Transverse colon (tissue), 4 donors: ENCODE measurements at regions not wholly inside any gene's neighbourhood (a gene's known extent, or its start where the extent isn't known, plus 50 kb on each side); places are given as distances from the start of the nearest gene placed in this dataset.

ENCODE experiments used
- DNase-seq: peaks from one replicate; pipeline ENCODE4 v3.0.0-alpha.2; 2019
- H3K27ac ChIP-seq, 4 donors: fragments of 200-600 bp; sonication (generic); 2 replicates each; pipeline ENCODE4 v1.5.1; 2016 to 2018; ENCODE audit warnings: inconsistent platforms in 4 of 4
- H3K27me3 ChIP-seq: fragments of 200-600 bp; sonication (generic); 2 replicates; pipeline ENCODE4 v1.5.1; 2017; ENCODE audit warnings: inconsistent platforms
- H3K36me3 ChIP-seq, 4 donors: fragments of 200-600 bp; sonication (generic); 2 replicates each; pipeline ENCODE4 v1.5.1; 2017 to 2019; ENCODE audit warnings: inconsistent platforms in 4 of 4
- H3K4me1 ChIP-seq, 4 donors: fragments of 200-600 bp; sonication (generic); 2 replicates each; pipeline ENCODE4 v1.5.1; 2017 to 2020; ENCODE audit warnings: inconsistent platforms in 4 of 4
- H3K4me3 ChIP-seq, 4 donors: fragments of 200-600 bp; sonication (generic); 1 replicate in 1 of 4; 2 replicates in 3 of 4; pipeline versions ENCODE4 v1.5.1 to v1.6.1; 2017 to 2019; ENCODE audit warnings: inconsistent platforms in 4 of 4
- H3K9me3 ChIP-seq, 2 donors: fragments of 200-600 bp; sonication (generic); 2 replicates each; pipeline ENCODE4 v1.5.1; 2017 to 2019; ENCODE audit warnings: inconsistent platforms in 2 of 2
- CTCF ChIP-seq, 5 experiments: fragments of 200-600 bp in 3 of 5; fragments of 450-650 bp in 2 of 5; sonication (generic) in 3 of 5; IDR thresholded peaks; 1 replicate in 2 of 5; 2 replicates in 3 of 5; pipeline ENCODE4 v1.5.1; 2016 to 2017; ENCODE audit warnings: antibody characterized with exemption in 5 of 5, inconsistent platforms in 3 of 5, mild to moderate bottlenecking in 2 of 5, moderate library complexity in 1 of 5
- EP300 ChIP-seq: sonication (generic); formaldehyde crosslinking; IDR thresholded peaks from one replicate; pipeline ENCODE4 v1.6.1; 2017; ENCODE audit warnings: antibody characterized with exemption, low read depth
- POLR2A ChIP-seq: fragments of 450-650 bp; IDR thresholded peaks from one replicate; pipeline ENCODE4 v1.6.1; 2016; ENCODE audit warnings: antibody characterized with exemption, mild to moderate bottlenecking, moderate library complexity
- POLR2AphosphoS5 ChIP-seq, 3 donors: sonication (generic); formaldehyde crosslinking; IDR thresholded peaks; one replicate each; pipeline ENCODE4 v1.6.1; 2016; ENCODE audit warnings: antibody characterized with exemption in 3 of 3
- WGBS, 2 donors: methylation state at CpG; one replicate each; pipeline ENCODE4 v1.1.5; 2018; ENCODE audit warnings: low coverage in 1 of 2; 5-methylcytosine and 5-hydroxymethylcytosine counted together
- in situ Hi-C, 4 donors: fragments of 200-750 bp; cut with MboI; loops; one replicate each; pipeline versions ENCODE4 v1.15.0 to v1.15.1; 2017; ENCODE audit warnings: low sequenced_read_pairs in 3 of 4, low pct_ligation_motif_present in 1 of 4, low pct_unique_long_range_greater_than_20kb in 1 of 4
- intact Hi-C: fragments of 100-400 bp; cut with DNase I; formaldehyde crosslinking; loops from one replicate; pipeline ENCODE4 v1.15.1; 2023; ENCODE audit warnings: low total_unique reads

- TF ChIP-seq CTCF (IDR thresholded peaks at IDR 0.05) (no peak), EP300 (no peak), POLR2AphosphoS5 (IDR thresholded peaks at IDR 0.05) (no peak), POLR2A (no peak)
- Histone ChIP-seq H3K4me1 (no peaks in the 10 kb centered on the region), H3K27ac (no peak overlapping the region), H3K9me3 (no peaks in the 10 kb centered on the region), H3K36me3 (no peaks in the 10 kb centered on the region), H3K27me3 (no peaks in the 10 kb centered on the region), H3K4me3 (no peak overlapping the region)
- 85 to 89% methylated on average over 7 to 8 of the region's 8 CpGs for WGBS, 2 donors
- intact Hi-C loops (no loop called here), in situ Hi-C loops (no loop called here)
- no peak for DNase-seq
Measured at GRCh38 chr14:98298481-98299244, 973.3 kb downstream of the BCL11B start.

- Histone ChIP-seq H3K36me3 (no peaks in the 10 kb centered on the region), H3K4me3 (no peak overlapping the region), H3K4me1 (no peaks in the 10 kb centered on the region), H3K27me3 (no peaks in the 10 kb centered on the region), H3K9me3 (no peaks in the 10 kb centered on the region), H3K27ac (no peak overlapping the region)
- no peak for DNase-seq
- in situ Hi-C loops, result no loop called here
- TF ChIP-seq EP300 (no peak), CTCF (IDR thresholded peaks at IDR 0.05) (no peak), POLR2AphosphoS5 (IDR thresholded peaks at IDR 0.05) (no peak), POLR2A (no peak)
- 62 to 84% methylated on average over 3 to 4 of the region's 4 CpGs for WGBS, 2 donors
- intact Hi-C loops, result no loop called here
Measured at GRCh38 chr14:98301681-98302080, 970.3 kb downstream of the BCL11B start.

GRCh38 chr14:98304574-98304973 is 967.4 kb downstream of the BCL11B start:
- H3K4me1 ChIP-seq, result no peaks in the 10 kb centered on the region
- TF ChIP-seq POLR2AphosphoS5 (IDR thresholded peaks at IDR 0.05), result no peak
- no peak for TF ChIP-seq POLR2A
- no peak for TF ChIP-seq EP300
- no peak for TF ChIP-seq CTCF (IDR thresholded peaks at IDR 0.05)
- in situ Hi-C loops, result no loop called here
- no peaks in the 10 kb centered on the region for H3K27me3 ChIP-seq
- no peaks in the 10 kb centered on the region for H3K36me3 ChIP-seq
- intact Hi-C loops, result no loop called here
- WGBS, 2 donors, result 49 to 62% methylated on average over 3 of the region's 3 CpGs
- H3K27ac ChIP-seq, result no peak overlapping the region
- no peaks in the 10 kb centered on the region for H3K9me3 ChIP-seq
- DNase-seq, result no peak
- H3K4me3 ChIP-seq, result no peak overlapping the region

GRCh38 chr14:98309591-98309990 is 962.4 kb downstream of the BCL11B start:
- TF ChIP-seq CTCF (IDR thresholded peaks at IDR 0.05) (no peak), POLR2AphosphoS5 (IDR thresholded peaks at IDR 0.05) (no peak), EP300 (no peak), POLR2A (no peak)
- intact Hi-C loops (no loop called here), in situ Hi-C loops (no loop called here)
- H3K27me3 ChIP-seq, result no peaks in the 10 kb centered on the region
- H3K4me1 ChIP-seq, result no peaks in the 10 kb centered on the region
- no peak overlapping the region for H3K4me3 ChIP-seq
- no peak for DNase-seq
- H3K9me3 ChIP-seq, result no peaks in the 10 kb centered on the region
- H3K27ac ChIP-seq, result no peak overlapping the region
- 62 to 100% methylated on average over 1 of the region's 1 CpG for WGBS, 2 donors
- no peaks in the 10 kb centered on the region for H3K36me3 ChIP-seq
